SIG-M5 treated with dmso at 0.1 percent for 504 hours (cell line): ENCODE measurements at regions not wholly inside any gene's neighbourhood (a gene's known extent, or its start where the extent isn't known, plus 50 kb on each side); places are given as distances from the start of the nearest gene placed in this dataset.

Experiments used
- DNase-seq: peaks from one replicate; lab custom pipeline; 2025; ENCODE audit not compliant: unreplicated experiment; lab: John Stamatoyannopoulos, UW

DNA sequence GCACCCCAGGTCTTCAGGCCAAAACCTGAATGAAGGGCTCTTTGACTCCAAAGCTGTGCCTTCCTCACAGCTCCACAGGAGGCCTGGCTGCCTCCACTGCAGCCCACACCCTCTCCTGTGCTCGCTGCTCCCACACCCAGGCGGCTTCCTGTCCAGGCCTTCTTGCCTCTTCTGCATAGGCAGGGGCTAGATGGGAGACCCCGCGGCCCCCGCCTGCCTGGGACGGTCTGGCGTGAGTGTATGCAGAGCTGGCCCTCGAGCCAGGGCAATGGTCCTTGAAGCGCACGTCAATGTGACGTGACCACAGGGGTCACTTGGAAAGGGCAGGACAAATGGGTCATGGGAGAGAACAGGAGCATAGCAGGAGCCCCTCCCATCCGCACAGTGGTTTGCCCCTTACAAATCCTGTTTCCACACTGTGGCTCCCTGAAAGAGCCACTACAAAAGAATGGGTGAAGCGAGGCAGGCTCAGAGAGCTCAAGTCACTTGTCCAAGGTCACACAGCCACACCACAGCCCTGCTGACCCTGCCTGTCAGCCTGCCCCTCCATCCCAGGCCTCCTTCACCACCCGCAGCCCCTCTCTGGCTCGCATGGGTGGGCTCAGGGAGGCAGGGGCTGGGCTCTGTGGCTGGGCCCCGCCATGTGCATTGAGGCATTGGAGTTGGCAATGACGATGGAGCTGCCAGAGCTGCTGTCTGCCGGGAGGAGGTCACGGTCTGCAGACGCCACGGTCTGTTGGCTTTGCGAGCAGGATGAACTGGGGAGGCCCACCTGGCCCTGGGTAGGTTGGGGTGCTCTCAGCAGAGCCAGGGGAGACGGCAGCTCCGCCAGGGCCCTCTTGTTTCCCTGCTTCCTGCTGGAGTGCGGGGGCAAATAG, 71.2 kb upstream of the WNT11 start:
- DNase-seq: no peak

GRCh38 chr11:76276781-76277155, 70.5 kb upstream of the WNT11 start:
- no peak for DNase-seq

- DNase-seq: no peak
These were observed 69.9 kb upstream of the WNT11 start for GRCh38 chr11:76276046-76276780.

GRCh38 chr11:76275446-76275845, 69.1 kb upstream of the WNT11 start:
- no peak for DNase-seq

DNA sequence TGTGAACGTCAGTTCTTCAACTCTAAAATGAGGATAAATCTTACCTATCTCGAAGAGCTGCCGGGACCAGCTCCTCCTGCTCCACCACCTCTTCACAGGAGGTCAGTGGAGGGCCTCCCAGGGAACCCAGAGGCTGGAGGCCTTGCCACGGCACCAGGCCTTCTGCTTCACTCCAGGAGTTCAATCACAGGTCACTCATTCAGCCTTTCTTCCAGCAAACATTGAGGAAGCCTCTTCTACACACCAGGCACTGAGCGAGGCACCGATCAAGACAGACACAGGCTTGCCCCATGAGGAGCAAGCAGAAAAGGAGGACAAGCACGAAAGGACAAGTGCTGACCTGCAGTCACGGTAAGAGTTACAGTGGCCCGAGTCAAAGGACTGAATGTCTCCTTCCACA, 64.8 kb upstream of the WNT11 start:
- DNase-seq: no peak

- no peak for DNase-seq
These were observed 64.1 kb upstream of the WNT11 start for GRCh38 chr11:76270389-76270788.

DNA sequence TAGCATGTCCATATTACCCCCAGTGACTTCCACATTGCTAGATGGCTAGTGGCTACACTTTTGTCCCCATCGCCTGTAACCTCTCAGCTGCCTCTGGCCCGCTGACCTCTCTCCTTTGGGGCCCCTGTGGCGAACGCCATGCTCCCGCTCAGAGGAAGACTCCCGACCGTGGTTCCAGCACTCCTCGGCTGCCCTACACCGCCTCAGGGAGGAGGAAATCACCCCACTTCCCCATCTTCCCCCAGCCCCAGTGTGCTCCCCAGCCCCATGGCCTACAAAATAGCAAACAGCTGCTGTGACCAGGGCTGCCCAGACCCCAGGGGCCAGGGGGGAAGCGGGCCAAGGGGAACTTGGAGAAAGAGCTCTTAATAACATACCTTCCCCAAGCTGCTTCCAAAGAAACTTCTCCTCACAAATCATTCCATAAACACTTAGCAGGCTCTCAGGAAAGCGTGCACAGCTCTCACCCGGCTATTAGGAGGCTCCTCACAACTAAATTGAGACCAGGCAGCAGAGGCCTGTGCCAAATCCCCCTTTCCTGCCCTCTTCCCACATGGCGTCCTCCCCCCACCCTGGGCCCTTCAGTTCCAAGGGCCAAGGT, 63.5 kb upstream of the WNT11 start:
- no peak for DNase-seq

- no peak for DNase-seq
These were observed 62.9 kb upstream of the WNT11 start for GRCh38 chr11:76269247-76269646.

GRCh38 chr11:76268498-76268897, 62.2 kb upstream of the WNT11 start:
- DNase-seq: no peak

GRCh38 chr11:76267556-76267955, 61.3 kb upstream of the WNT11 start:
- DNase-seq: no peak

DNA sequence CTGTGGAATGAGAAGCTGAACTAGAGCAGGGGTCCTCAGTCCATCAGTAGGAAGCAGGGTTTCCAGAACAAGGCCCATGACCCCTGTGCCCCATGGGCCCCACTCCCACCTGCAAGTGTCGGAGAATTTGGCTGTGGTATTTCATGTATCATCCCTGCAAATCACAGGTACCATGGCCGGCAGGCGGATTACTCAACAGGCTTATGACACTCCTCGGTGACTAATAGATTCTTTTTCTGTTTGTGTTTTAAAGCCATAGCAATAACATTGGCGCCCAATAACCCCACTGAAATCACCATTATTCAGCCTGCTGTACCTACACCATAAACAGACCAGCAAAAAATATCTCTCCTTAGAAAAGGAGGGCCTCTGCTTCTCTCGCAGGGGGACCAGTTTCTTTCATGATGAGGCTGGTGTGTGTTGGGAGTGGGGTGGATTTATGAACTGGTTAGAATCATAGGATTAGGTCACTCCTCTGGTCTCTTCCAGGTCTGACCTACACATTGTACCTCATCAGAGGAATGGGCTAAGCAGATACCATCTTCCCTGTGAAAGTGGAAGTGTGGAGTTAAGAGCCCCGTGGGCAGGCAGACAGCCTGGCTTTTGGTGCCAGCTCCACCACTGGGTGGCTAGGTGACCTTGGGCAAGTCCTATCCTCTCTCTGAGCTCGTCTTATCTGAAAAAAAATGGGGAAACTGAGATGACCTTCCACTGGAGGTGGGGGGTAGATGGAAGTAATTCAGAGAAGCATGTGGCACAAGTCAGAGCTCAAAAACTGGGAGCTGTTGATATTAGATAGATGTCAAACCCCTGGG, 60.2 kb upstream of the WNT11 start:
- DNase-seq: peak; percentile 19

GRCh38 chr11:76265771-76266241, 59.5 kb upstream of the WNT11 start:
- no peak for DNase-seq

DNA sequence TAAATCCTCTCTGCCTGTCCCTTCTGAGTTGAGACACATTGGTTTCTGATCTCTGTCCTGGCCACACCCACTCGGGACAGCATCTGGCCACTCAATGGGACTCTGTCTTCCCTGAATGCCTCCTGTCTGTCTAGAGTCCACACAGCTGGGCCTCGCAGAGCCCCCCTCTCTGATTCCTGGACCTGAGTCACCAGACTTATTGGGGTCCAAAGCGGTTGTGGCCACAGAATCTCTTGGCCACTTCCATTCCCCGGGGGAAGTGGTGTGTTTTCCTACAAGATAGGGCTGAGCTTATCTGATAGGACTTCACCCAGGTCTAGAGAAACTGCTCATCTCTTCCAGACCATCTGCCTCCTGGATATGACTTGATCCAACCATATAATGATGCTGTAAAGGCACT, 57.4 kb upstream of the WNT11 start:
- DNase-seq: no peak

DNA sequence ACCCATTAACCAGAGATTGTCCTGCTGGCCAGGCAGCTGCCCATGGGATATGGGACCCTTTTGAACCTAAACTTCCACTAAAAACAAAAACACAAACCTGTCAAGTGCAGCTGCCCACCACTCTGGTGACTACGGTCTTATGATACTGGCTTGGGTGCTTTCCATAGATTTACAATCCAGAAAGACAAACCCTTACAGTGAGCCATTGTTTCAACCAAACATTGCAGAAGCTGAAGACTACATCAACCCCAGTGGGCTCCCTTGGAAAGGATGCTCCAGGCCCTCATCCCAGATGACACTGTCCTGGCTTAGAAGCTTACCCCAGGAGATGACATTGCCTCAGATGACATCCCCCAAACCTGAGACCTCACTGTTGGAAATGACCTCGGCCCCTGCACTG, 56.9 kb upstream of the WNT11 start:
- no peak for DNase-seq

DNA sequence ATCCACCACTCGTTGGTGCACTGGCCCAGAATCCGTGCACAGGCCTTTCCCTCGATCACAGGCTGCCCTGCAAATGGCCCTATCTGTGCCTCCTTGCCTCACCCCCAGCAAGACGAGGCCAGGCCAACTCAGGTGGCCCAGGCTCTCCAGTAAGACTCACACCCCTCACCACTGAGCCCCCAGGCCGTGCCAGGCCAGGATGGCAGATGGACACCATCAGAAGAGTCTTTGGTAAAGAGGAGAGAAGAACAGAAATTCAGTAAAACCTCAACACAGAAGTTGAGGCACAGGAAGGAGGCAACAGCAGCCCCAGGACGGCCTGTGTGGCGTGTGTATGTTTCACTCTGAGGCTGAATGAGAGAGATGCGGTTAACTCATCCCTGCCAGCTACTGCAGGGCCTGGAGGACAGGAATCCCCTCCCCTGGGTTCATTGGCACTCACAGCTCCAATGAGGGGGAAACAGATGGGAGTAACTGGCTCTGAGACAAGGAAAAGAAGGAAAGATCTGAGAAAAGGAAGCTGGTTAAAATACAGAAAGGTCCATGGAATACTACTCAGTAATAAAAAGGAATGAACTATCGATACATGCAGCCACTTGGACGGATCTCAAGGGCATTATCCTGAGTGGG, 54.1 kb upstream of the WNT11 start:
- no peak for DNase-seq

GRCh38 chr11:76259299-76259908, 53.1 kb upstream of the WNT11 start:
- no peak for DNase-seq

- DNase-seq: no peak
These were observed 50.9 kb upstream of the WNT11 start for GRCh38 chr11:76257074-76257719.

DNA sequence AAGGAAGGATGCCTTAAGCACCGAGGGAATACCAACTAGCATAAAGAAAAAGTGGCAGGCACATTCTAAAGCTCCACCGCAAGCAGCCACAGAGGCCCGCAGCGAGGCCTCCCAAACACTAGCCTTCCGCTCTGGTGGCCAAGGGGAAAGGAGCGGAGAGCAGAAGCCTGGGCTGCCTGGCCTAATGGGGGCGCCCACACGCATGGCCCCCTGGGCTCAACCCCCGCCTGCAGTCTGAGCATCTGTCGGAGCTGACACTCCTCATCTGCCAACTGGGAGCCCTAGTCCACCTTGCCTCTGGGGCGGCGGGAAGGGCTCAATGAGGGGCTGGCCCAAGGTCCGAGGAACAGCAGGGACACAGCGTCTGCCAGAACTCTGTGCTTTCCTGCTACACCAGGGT, 50.1 kb upstream of the WNT11 start:
- no peak for DNase-seq
